ENCODE measurements at regions not wholly inside any gene's neighbourhood (a gene's known extent, or its start where the extent isn't known, plus 50 kb on each side); places are given as distances from the start of the nearest gene placed in this dataset.

DNA sequence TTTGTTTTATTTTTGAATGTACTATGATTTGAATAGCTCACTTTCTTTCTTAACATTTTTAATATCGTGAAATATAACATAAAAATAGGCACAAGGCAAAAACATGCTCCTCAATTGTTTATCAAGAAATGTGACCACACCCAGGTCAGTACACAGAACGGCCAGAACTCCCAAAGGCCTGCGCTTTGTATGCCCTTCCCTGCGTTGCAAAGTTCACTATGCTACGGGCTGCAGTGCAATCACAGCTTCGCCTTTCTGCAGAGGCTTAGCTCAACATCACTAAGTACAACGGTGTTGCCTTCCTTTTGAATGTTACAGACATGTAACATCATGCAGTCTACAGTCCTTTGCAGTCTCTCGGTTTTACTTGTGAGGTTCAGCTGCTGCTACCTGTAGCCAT, 333.4 kb downstream of the THBS2 start:
- Histone ChIP-seq H3K27ac (ENCODE audit: low read length) (no peak overlapping the region), H4K20me1 (ENCODE audit: insufficient read depth, low read length) (no peaks in the 10 kb centered on the region), H3K36me3 (replicated peaks; ENCODE audit: insufficient read depth, low read length) (no peaks in the 10 kb centered on the region), H3K4me2 (ENCODE audit: low read depth, low read length) (no peak overlapping the region), H3K9me2 (replicated peaks; ENCODE audit: insufficient read depth, low read length) (no peaks in the 10 kb centered on the region), H2AFZ (ENCODE audit: low read length) (no peak overlapping the region), H3K9ac (ENCODE audit: low read length) (no peak overlapping the region), H3K4me1 (ENCODE audit: low read length) (no peaks in the 10 kb centered on the region), H3K27me3 (replicated peaks; ENCODE audit: insufficient read depth, low read length) (no peaks in the 10 kb centered on the region), H3K4me3 (ENCODE audit: low read length) (no peak overlapping the region), H3F3A (ENCODE audit: insufficient read depth, low read length) (no peaks in the 10 kb centered on the region), H3K9me3 (replicated peaks; ENCODE audit: insufficient read depth, low read length) (no peaks in the 10 kb centered on the region), H3K79me2 (ENCODE audit: low read length) (no peaks in the 10 kb centered on the region)
- TF ChIP-seq EZH2phosphoT487 (IDR thresholded peaks at IDR 0.05; ENCODE audit: low read length) (no peak), EZH2 (optimal IDR thresholded peaks at IDR 0.05; ENCODE audit: low read depth, low read length) (no peak)
- TF ChIP-seq, protein P1, sequence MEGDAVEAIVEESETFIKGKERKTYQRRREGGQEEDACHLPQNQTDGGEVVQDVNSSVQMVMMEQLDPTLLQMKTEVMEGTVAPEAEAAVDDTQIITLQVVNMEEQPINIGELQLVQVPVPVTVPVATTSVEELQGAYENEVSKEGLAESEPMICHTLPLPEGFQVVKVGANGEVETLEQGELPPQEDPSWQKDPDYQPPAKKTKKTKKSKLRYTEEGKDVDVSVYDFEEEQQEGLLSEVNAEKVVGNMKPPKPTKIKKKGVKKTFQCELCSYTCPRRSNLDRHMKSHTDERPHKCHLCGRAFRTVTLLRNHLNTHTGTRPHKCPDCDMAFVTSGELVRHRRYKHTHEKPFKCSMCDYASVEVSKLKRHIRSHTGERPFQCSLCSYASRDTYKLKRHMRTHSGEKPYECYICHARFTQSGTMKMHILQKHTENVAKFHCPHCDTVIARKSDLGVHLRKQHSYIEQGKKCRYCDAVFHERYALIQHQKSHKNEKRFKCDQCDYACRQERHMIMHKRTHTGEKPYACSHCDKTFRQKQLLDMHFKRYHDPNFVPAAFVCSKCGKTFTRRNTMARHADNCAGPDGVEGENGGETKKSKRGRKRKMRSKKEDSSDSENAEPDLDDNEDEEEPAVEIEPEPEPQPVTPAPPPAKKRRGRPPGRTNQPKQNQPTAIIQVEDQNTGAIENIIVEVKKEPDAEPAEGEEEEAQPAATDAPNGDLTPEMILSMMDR (IDR thresholded peaks at IDR 0.05; ENCODE audit: low read length) = no peak
- no peak for DNase-seq

DNA sequence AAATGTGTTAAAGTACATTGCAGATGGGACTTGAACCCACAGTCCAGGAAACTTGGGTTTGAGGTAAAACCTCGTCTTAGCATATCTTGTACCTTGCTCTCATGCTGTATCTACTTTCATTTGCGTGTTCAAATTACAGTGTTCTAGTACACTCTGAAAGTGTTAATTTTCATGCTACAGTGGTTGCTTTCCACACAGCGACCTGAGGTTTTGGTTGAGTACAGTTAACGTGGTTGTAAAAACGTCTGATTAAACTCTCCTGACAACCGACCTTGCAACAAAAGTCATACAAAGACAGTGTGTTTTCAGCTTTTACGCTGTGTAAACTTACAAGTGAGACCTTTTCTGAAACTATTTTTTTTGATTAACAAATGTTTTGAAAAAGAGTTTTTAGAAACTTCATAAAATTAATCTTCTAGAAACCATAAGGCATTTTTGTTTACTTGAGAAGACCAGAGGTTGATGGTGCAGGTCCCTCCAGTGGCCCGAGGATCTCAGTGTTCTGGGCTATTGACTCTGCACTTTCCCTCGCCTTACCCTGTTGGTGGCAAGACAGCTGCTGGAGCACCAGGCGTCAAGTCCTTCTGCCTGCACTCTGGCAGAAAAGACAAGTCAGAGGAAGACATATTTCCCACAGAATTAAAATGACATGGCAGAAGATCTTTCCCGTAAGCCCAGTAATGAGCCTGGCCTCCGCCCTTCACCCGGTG, 334.0 kb downstream of the THBS2 start:
- Histone ChIP-seq H3K9me3 (replicated peaks; ENCODE audit: insufficient read depth, low read length) (no peaks in the 10 kb centered on the region), H3K27me3 (replicated peaks; ENCODE audit: insufficient read depth, low read length) (no peaks in the 10 kb centered on the region), H3K4me1 (ENCODE audit: low read length) (no peaks in the 10 kb centered on the region), H2AFZ (ENCODE audit: low read length) (no peak overlapping the region), H3K4me2 (ENCODE audit: low read depth, low read length) (no peak overlapping the region), H3K79me2 (ENCODE audit: low read length) (no peaks in the 10 kb centered on the region), H3K4me3 (ENCODE audit: low read length) (no peak overlapping the region), H3K9ac (ENCODE audit: low read length) (no peak overlapping the region), H4K20me1 (ENCODE audit: insufficient read depth, low read length) (no peaks in the 10 kb centered on the region), H3F3A (ENCODE audit: insufficient read depth, low read length) (no peaks in the 10 kb centered on the region), H3K36me3 (replicated peaks; ENCODE audit: insufficient read depth, low read length) (no peaks in the 10 kb centered on the region), H3K27ac (ENCODE audit: low read length) (no peak overlapping the region), H3K9me2 (replicated peaks; ENCODE audit: insufficient read depth, low read length) (no peaks in the 10 kb centered on the region)
- TF ChIP-seq, protein P1 (IDR thresholded peaks at IDR 0.05; ENCODE audit: low read length) = no peak
- no peak for TF ChIP-seq EZH2phosphoT487 (IDR thresholded peaks at IDR 0.05; ENCODE audit: low read length)
- TF ChIP-seq EZH2 (optimal IDR thresholded peaks at IDR 0.05; ENCODE audit: low read depth, low read length) = no peak
- DNase-seq = no peak

DNA sequence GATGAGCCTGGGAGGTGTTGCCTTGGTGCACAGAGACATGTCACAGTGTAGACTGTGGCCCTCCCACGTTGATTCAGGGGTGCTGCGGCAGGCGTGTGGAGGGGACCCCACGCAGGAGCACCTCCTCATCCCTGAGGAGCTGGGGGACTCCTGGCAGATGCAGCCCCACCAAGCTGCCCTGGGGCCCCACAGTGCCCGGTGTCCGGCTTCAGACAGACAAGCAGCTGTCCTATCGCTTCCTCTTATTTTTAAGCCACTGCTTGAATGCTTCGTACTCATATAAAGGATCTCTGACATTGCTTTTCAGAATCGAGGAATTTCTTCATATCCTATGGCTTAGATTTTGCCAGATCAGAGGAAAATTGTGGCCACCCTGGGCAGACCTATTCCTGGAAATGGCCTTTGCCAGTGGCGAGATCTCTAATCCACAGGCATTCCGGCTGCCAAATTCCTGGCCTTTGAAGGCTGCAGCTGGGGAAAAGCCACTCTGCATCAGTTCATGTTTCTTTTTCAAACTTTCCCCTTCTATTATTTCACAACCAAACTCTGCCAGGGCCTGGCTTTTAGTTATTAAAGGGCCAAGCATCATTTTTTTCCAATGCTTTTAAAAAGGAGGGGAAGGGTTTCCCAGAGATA, 337.0 kb downstream of the THBS2 start:
- Histone ChIP-seq H3K36me3 (replicated peaks; ENCODE audit: insufficient read depth, low read length) (no peaks in the 10 kb centered on the region), H3K9me3 (replicated peaks; ENCODE audit: insufficient read depth, low read length) (no peaks in the 10 kb centered on the region), H3K4me3 (ENCODE audit: low read length) (no peak overlapping the region), H4K20me1 (ENCODE audit: insufficient read depth, low read length) (no peaks in the 10 kb centered on the region), H3K27me3 (replicated peaks; ENCODE audit: insufficient read depth, low read length) (no peaks in the 10 kb centered on the region), H3K4me2 (ENCODE audit: low read depth, low read length) (no peak overlapping the region), H3K9ac (ENCODE audit: low read length) (no peak overlapping the region), H3K4me1 (ENCODE audit: low read length) (no peaks in the 10 kb centered on the region), H3K9me2 (replicated peaks; ENCODE audit: insufficient read depth, low read length) (no peaks in the 10 kb centered on the region), H3F3A (ENCODE audit: insufficient read depth, low read length) (no peaks in the 10 kb centered on the region), H2AFZ (ENCODE audit: low read length) (no peak overlapping the region), H3K27ac (ENCODE audit: low read length) (no peak overlapping the region), H3K79me2 (ENCODE audit: low read length) (no peaks in the 10 kb centered on the region)
- no peak for DNase-seq
- no peak for TF ChIP-seq EZH2phosphoT487 (IDR thresholded peaks at IDR 0.05; ENCODE audit: low read length)
- TF ChIP-seq EZH2 (optimal IDR thresholded peaks at IDR 0.05; ENCODE audit: low read depth, low read length) = no peak
- TF ChIP-seq, protein P1 (IDR thresholded peaks at IDR 0.05; ENCODE audit: low read length) = no peak
